HepG2 (cell line): ENCODE measurements at regions not wholly inside any gene's neighbourhood (a gene's known extent, or its start where the extent isn't known, plus 50 kb on each side); places are given as distances from the start of the nearest gene placed in this dataset.

Experiments
- ATAC-seq: fragments of 200-7000 bp; cut with Tn5 transposase; 3 replicates; pipeline ENCODE4 v1.9.1; 2020; ENCODE audit warnings: mild to moderate bottlenecking, moderate library complexity
- BruUV-seq: library from RNA; stranded (reverse); fragments of 400-500 nt; replicated peaks from 2 replicates; lab custom pipeline; 2021; lab: Mats Ljungman, UMichigan
- CTCF ChIA-PET: fragments of 300-600 bp; formaldehyde crosslinking; extraction: SDS; loops from one replicate; lab custom pipeline; 2021; ENCODE audit warnings: low total read pairs, inconsistent platforms, low intra/inter-chr PET ratio; lab: Yijun Ruan, JAX
- POLR2A ChIA-PET: fragments of 350-600 bp; sonication (Branson Sonifier 250); formaldehyde crosslinking; loops from one replicate; lab custom pipeline; 2020; ENCODE audit warnings: antibody characterized with exemption, inconsistent platforms; lab: Yijun Ruan, JAX
- DNase-seq: peaks from one replicate; pipeline ENCODE4 v3.0.0-alpha.2; 2015; ENCODE audit warnings: low spot score
- FAIRE-seq: peaks from 3 replicates; lab custom pipeline; 2011; peaks lifted over from hg19 to GRCh38; lab: Jason Lieb, UNC
- H2AFZ ChIP-seq: one replicate; pipeline ENCODE4 v1.6.1; 2011; ENCODE audit warnings: low read length, inconsistent platforms
- H3K27ac ChIP-seq: fragments of 300-600 bp; 3 replicates; pipeline ENCODE4 v1.8.0; 2011; ENCODE audit warnings: mixed run types, mild to moderate bottlenecking, mixed read lengths, low read length, inconsistent platforms; ENCODE audit not compliant: insufficient read depth; ENCODE audit errors: extremely low read length
- H3K27me3 ChIP-seq, 2 experiments: fragments of 200-600 bp in 1 of 2; 2 replicates in 1 of 2; 3 replicates in 1 of 2; pipeline versions ENCODE4 v1.6.0 to v1.8.0; 2011; ENCODE audit warnings: low read length in 2 of 2, mild to moderate bottlenecking in 2 of 2, moderate library complexity in 2 of 2, inconsistent platforms in 1 of 2; ENCODE audit not compliant: insufficient read depth in 2 of 2, control insufficient read depth in 1 of 2
- H3K36me3 ChIP-seq, 2 experiments: fragments of 200-600 bp in 1 of 2; replicated peaks in 1 of 2; 2 replicates in 1 of 2; 3 replicates in 1 of 2; pipeline versions ENCODE4 v1.5.1 to v1.8.0; 2011; ENCODE audit warnings: low read length in 2 of 2, inconsistent platforms in 1 of 2; ENCODE audit not compliant: insufficient read depth in 2 of 2, control insufficient read depth in 1 of 2
- H3K4me1 ChIP-seq: 2 replicates; pipeline ENCODE4 v1.5.1; 2012; ENCODE audit warnings: low read length, inconsistent platforms; ENCODE audit not compliant: insufficient read depth
- H3K4me2 ChIP-seq: 2 replicates; pipeline ENCODE4 v1.6.0; 2011; ENCODE audit warnings: low read depth, low read length, inconsistent platforms
- H3K4me3 ChIP-seq, 3 experiments: fragments of 200-600 bp in 1 of 3; sonication (generic), shearing (Covaris generic) in 1 of 3; replicated peaks in 1 of 3; 2 replicates each; pipeline ENCODE4 v1.5.1; 2011 to 2016; ENCODE audit warnings: low read length in 3 of 3, inconsistent platforms in 2 of 3, low read depth in 2 of 3, mild to moderate bottlenecking in 2 of 3, control low read depth in 1 of 3, mixed read lengths in 1 of 3; ENCODE audit not compliant: insufficient read depth in 1 of 3
- H3K79me2 ChIP-seq: one replicate; pipeline ENCODE4 v1.6.1; 2011; ENCODE audit warnings: low read length, inconsistent platforms; ENCODE audit not compliant: insufficient read depth
- H3K9ac ChIP-seq: 2 replicates; pipeline ENCODE4 v1.6.0; 2011; ENCODE audit warnings: mild to moderate bottlenecking, low read depth, low read length, inconsistent platforms; ENCODE audit not compliant: insufficient read depth
- H3K9me3 ChIP-seq: 2 replicates; pipeline ENCODE4 v1.5.1; 2012; ENCODE audit warnings: mild to moderate bottlenecking, low read length
- H4K20me1 ChIP-seq: 2 replicates; pipeline ENCODE4 v1.6.0; 2011; ENCODE audit warnings: inconsistent platforms, mild to moderate bottlenecking, low read length, moderate library complexity; ENCODE audit not compliant: insufficient read depth
- ARID5B ChIP-seq: IDR thresholded peaks from 2 replicates; pipeline ENCODE4 v1.4.0; 2020; ENCODE audit warnings: mild to moderate bottlenecking, missing genetic modification reagents
- HMGA1 ChIP-seq: sonication (generic); formaldehyde crosslinking; conservative IDR thresholded peaks from 2 replicates; pipeline ENCODE4 v1.4.0; 2020; ENCODE audit warnings: missing genetic modification reagents
- HNRNPH1 ChIP-seq: fragments of 200-400 bp; formaldehyde crosslinking; optimal IDR thresholded peaks from 2 replicates; pipeline ENCODE3; 2017; ENCODE audit warnings: mild to moderate bottlenecking, low read depth, low read length
- KAT8 ChIP-seq: IDR thresholded peaks from 2 replicates; pipeline ENCODE4 v1.6.1; 2016; ENCODE audit warnings: missing genetic modification reagents, missing compliant biosample characterization
- KLF12 ChIP-seq: sonication (generic); formaldehyde crosslinking; IDR thresholded peaks from 2 replicates; pipeline ENCODE4 v1.4.0; 2020; ENCODE audit warnings: missing genetic modification reagents, borderline replicate concordance
- MIER2 ChIP-seq: IDR thresholded peaks from 2 replicates; pipeline ENCODE4 v1.6.1; 2016; ENCODE audit warnings: missing biosample characterization, missing genetic modification reagents
- THAP7 ChIP-seq: sonication (generic); formaldehyde crosslinking; IDR thresholded peaks from 2 replicates; pipeline ENCODE4 v1.8.1; 2023; ENCODE audit warnings: mild to moderate bottlenecking, missing genetic modification reagents
- THAP8 ChIP-seq: sonication (generic); formaldehyde crosslinking; IDR thresholded peaks from 2 replicates; pipeline ENCODE4 v1.5.1; 2020; ENCODE audit warnings: missing genetic modification reagents, mild to moderate bottlenecking, borderline replicate concordance
- ZNF124 ChIP-seq: sonication (generic); formaldehyde crosslinking; IDR thresholded peaks from 2 replicates; pipeline ENCODE4 v1.4.0; 2020; ENCODE audit warnings: missing genetic modification reagents
- ZNF180 ChIP-seq: sonication (generic); formaldehyde crosslinking; IDR thresholded peaks from 2 replicates; pipeline ENCODE4 v1.4.0; 2020; ENCODE audit warnings: low read depth, missing genetic modification reagents, borderline replicate concordance
- ZNF282 ChIP-seq: fragments of 450-650 bp; IDR thresholded peaks from 2 replicates; pipeline ENCODE4 v1.6.1; 2018; ENCODE audit not compliant: partially characterized antibody
- ZNF615 ChIP-seq: sonication (generic); formaldehyde crosslinking; IDR thresholded peaks from 2 replicates; pipeline ENCODE4 v1.5.0; 2020; ENCODE audit warnings: mild to moderate bottlenecking, missing genetic modification reagents, borderline replicate concordance
- ZNF616 ChIP-seq: sonication (generic); formaldehyde crosslinking; IDR thresholded peaks from 2 replicates; pipeline ENCODE4 v1.5.0; 2020; ENCODE audit warnings: low read depth, mild to moderate bottlenecking, missing genetic modification reagents
- WGBS: methylation state at CpG from one replicate; pipeline ENCODE4 v1.1.6; 2017; ENCODE audit warnings: low lambda C conversion rate; 5-methylcytosine and 5-hydroxymethylcytosine counted together
- in situ Hi-C: cut with HindIII; loops from 2 replicates; pipeline ENCODE4 v1.10.0; 2017; ENCODE audit warnings: low pct_unique_long_range_greater_than_20kb; ENCODE audit not compliant: extremely low pct_ligation_motif_present
- intact Hi-C: fragments of 100-400 bp; cut with micrococcal nuclease; formaldehyde crosslinking; loops from one replicate; pipeline ENCODE4 v1.10.0; 2022; ENCODE audit not compliant: unreplicated experiment

GRCh38 chr18:38307914-38308313, 742.3 kb upstream of the CELF4 start:
- no TSS peak for BruUV-seq
- H3K4me1 ChIP-seq: no peaks in the 10 kb centered on the region
- WGBS: 6% methylated on average over 5 of the region's 5 CpGs
- intact Hi-C loops: no loop called here
- H3K27ac ChIP-seq: no peak overlapping the region
- no peak for ATAC-seq
- FAIRE-seq: no peak
- no peaks in the 10 kb centered on the region for H3K36me3 ChIP-seq
- H4K20me1 ChIP-seq: no peaks in the 10 kb centered on the region
- ChIA-PET CTCF (no interaction called here), POLR2A (no interaction called here)
- no peak overlapping the region for H3K4me2 ChIP-seq
- H3K9me3 ChIP-seq: no peaks in the 10 kb centered on the region
- no peaks in the 10 kb centered on the region for H3K27me3 ChIP-seq
- no peak overlapping the region for H3K4me3 ChIP-seq
- H3K9ac ChIP-seq: no peak overlapping the region
- no peak overlapping the region for H2AFZ ChIP-seq
- TF ChIP-seq ZNF615 (CRISPR knock-in tag): no peak
- no peak for TF ChIP-seq ZNF282
- no peak for TF ChIP-seq ZNF616 (CRISPR knock-in tag)
- no peak for TF ChIP-seq THAP8 (CRISPR knock-in tag)
- no peak for TF ChIP-seq HMGA1 (CRISPR knock-in tag)
- H3K79me2 ChIP-seq: no peaks in the 10 kb centered on the region
- in situ Hi-C loops: no loop called here
- no peak for DNase-seq

DNA sequence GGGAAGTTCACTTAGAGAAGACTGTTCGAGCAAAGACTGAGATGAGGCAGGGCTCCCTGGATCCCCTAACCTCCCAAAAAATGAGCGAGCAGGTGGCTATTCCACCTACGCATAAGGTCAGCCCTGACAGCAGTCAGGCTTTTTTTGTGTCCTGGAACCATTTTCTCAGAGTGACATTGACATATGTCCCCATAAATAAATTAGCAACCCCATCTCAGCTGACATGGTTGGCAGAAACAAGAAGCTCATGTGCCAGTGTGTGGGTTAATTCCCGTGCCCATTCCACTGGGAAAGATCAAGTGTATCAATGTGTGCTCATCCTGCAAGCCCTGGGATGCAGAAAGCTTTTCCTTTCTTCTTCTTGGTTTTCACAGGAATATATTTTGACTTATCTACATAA, 740.4 kb upstream of the CELF4 start:
- H3K36me3 ChIP-seq: no peaks in the 10 kb centered on the region
- ChIA-PET CTCF (no interaction called here), POLR2A (no interaction called here)
- no peaks in the 10 kb centered on the region for H3K79me2 ChIP-seq
- in situ Hi-C loops: no loop called here
- H3K27me3 ChIP-seq: no peaks in the 10 kb centered on the region
- H3K4me3 ChIP-seq: no peak overlapping the region
- DNase-seq (no peak), ATAC-seq (no peak), FAIRE-seq (no peak)
- no peak overlapping the region for H3K4me2 ChIP-seq
- intact Hi-C loops: no loop called here
- no TSS peak for BruUV-seq
- H3K4me1 ChIP-seq: no peaks in the 10 kb centered on the region
- H2AFZ ChIP-seq: no peak overlapping the region
- no peaks in the 10 kb centered on the region for H4K20me1 ChIP-seq
- 4% methylated on average over 4 of the region's 4 CpGs for WGBS
- no peaks in the 10 kb centered on the region for H3K9me3 ChIP-seq
- H3K27ac ChIP-seq: no peak overlapping the region
- H3K9ac ChIP-seq: no peak overlapping the region
- TF ChIP-seq HNRNPH1: no peak
- TF ChIP-seq ZNF124 (CRISPR knock-in tag): no peak
- TF ChIP-seq ZNF180 (CRISPR knock-in tag): no peak
- no peak for TF ChIP-seq KLF12 (CRISPR knock-in tag)
- TF ChIP-seq THAP7 (CRISPR knock-in tag): no peak
- no peak for TF ChIP-seq MIER2
- no peak for TF ChIP-seq KAT8
- TF ChIP-seq ARID5B (CRISPR knock-in tag): no peak
